ENCODE measurements at regions not wholly inside any gene's neighbourhood (a gene's known extent, or its start where the extent isn't known, plus 50 kb on each side); places are given as distances from the start of the nearest gene placed in this dataset.
"Not testable (repeated sequence)": the region's sequence is repeated elsewhere in the genome, so short reads cannot be mapped to it uniquely, and the experiment has no call there.

GRCh38 chr2:221999717-222000116 is 299.1 kb downstream of the PAX3 start:
- H3K9me3 ChIP-seq (ENCODE audit: control insufficient read depth, low read length): no peaks in the 10 kb centered on the region
- H3K36me3 ChIP-seq (ENCODE audit: control insufficient read depth, insufficient read depth, low read length): no peaks in the 10 kb centered on the region
- peaks cover 28% of the 10 kb centered on the region for H3K4me1 ChIP-seq (ENCODE audit: control insufficient read depth, insufficient read depth, low read length, poor library complexity, severe bottlenecking)
- H3K4me3 ChIP-seq (ENCODE audit: extremely low read depth, insufficient read depth, low read length, poor library complexity, severe bottlenecking): no peak overlapping the region
- 76 to 92% methylated on average over 6 of the region's 6 CpGs for WGBS, 2 experiments (ENCODE audit: insufficient coverage in 2 of 2)
- H3K27ac ChIP-seq (ENCODE audit: low read depth, low read length, severe bottlenecking): peak overlapping the region; percentile 48

DNA sequence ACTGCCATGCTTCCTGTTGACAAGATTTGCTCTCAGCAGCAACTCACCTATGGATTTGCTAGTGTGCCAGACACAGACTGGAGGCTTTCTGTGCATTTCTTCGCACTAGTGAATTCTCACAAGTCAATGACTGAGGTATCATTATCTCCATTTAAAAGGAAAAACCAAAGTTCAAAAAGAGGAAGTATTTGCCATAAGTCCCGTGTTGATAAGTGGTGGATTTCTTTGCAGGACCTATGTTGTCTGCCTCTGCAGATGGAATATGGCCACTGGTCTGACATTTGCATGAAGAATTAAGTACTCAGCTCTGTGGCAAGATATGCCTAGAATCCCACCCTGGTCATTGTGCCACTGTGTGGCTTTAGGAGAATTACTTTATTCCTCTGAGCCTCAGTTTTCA is 299.6 kb downstream of the PAX3 start:
- 88 to 100% methylated on average over 1 to 2 of the region's 2 CpGs for WGBS, 2 experiments (ENCODE audit: insufficient coverage in 2 of 2)
- Histone ChIP-seq H3K36me3 (ENCODE audit: control insufficient read depth, insufficient read depth, low read length) (no peaks in the 10 kb centered on the region), H3K27ac (ENCODE audit: low read depth, low read length, severe bottlenecking) (no peak overlapping the region), H3K4me1 (ENCODE audit: control insufficient read depth, insufficient read depth, low read length, poor library complexity, severe bottlenecking) (peaks cover 28% of the 10 kb centered on the region), H3K9me3 (ENCODE audit: control insufficient read depth, low read length) (no peaks in the 10 kb centered on the region), H3K4me3 (ENCODE audit: extremely low read depth, insufficient read depth, low read length, poor library complexity, severe bottlenecking) (no peak overlapping the region)

- WGBS, 2 experiments (ENCODE audit: insufficient coverage in 2 of 2): 100% methylated on average over 1 of the region's 1 CpG; no CpG with 5 or more reads in 1 of the 2 experiments
- Histone ChIP-seq H3K27ac (ENCODE audit: low read depth, low read length, severe bottlenecking) (peak overlapping the region; percentile 75), H3K9me3 (ENCODE audit: control insufficient read depth, low read length) (no peaks in the 10 kb centered on the region), H3K36me3 (ENCODE audit: control insufficient read depth, insufficient read depth, low read length) (no peaks in the 10 kb centered on the region), H3K4me3 (ENCODE audit: extremely low read depth, insufficient read depth, low read length, poor library complexity, severe bottlenecking) (no peak overlapping the region), H3K4me1 (ENCODE audit: control insufficient read depth, insufficient read depth, low read length, poor library complexity, severe bottlenecking) (peaks cover 28% of the 10 kb centered on the region)
These were observed 301.1 kb downstream of the PAX3 start for GRCh38 chr2:221997683-221998082.

DNA sequence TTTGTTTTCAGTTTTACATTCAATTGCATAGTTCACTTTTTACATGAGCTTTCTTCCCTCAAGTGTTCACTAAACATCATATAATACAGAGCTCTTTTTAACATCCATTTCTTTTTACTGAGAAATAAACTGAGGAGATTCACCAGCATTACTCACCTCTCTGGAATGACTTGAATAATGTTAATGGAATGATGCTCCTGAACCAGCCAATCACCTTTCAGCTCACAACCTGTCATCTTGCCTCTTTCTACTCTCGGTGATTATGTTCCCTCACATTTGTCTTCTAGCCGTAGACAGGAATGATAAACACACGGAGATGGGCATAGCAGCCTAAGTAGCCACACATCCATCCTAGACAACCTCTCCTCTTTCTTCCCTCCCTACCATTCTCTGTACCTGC is 301.7 kb downstream of the PAX3 start:
- Histone ChIP-seq H3K9me3 (ENCODE audit: control insufficient read depth, low read length) (no peaks in the 10 kb centered on the region), H3K4me3 (ENCODE audit: extremely low read depth, insufficient read depth, low read length, poor library complexity, severe bottlenecking) (no peak overlapping the region), H3K4me1 (ENCODE audit: control insufficient read depth, insufficient read depth, low read length, poor library complexity, severe bottlenecking) (peaks cover 28% of the 10 kb centered on the region), H3K27ac (ENCODE audit: low read depth, low read length, severe bottlenecking) (peak overlapping the region; percentile 75), H3K36me3 (ENCODE audit: control insufficient read depth, insufficient read depth, low read length) (no peaks in the 10 kb centered on the region)
- WGBS, 2 experiments (ENCODE audit: insufficient coverage in 2 of 2): 46 to 63% methylated on average over 3 of the region's 3 CpGs

- no peaks in the 10 kb centered on the region for H3K36me3 ChIP-seq (ENCODE audit: control insufficient read depth, insufficient read depth, low read length)
- no peak overlapping the region for H3K27ac ChIP-seq (ENCODE audit: low read depth, low read length, severe bottlenecking)
- 91 to 100% methylated on average over 3 to 4 of the region's 7 CpGs for WGBS, 2 experiments (ENCODE audit: insufficient coverage in 2 of 2)
- no peak overlapping the region for H3K4me3 ChIP-seq (ENCODE audit: extremely low read depth, insufficient read depth, low read length, poor library complexity, severe bottlenecking)
- H3K4me1 ChIP-seq (ENCODE audit: control insufficient read depth, insufficient read depth, low read length, poor library complexity, severe bottlenecking): peaks cover 27% of the 10 kb centered on the region
- no peaks in the 10 kb centered on the region for H3K9me3 ChIP-seq (ENCODE audit: control insufficient read depth, low read length)
These were observed 303.9 kb downstream of the PAX3 start for GRCh38 chr2:221994926-221995325.

DNA sequence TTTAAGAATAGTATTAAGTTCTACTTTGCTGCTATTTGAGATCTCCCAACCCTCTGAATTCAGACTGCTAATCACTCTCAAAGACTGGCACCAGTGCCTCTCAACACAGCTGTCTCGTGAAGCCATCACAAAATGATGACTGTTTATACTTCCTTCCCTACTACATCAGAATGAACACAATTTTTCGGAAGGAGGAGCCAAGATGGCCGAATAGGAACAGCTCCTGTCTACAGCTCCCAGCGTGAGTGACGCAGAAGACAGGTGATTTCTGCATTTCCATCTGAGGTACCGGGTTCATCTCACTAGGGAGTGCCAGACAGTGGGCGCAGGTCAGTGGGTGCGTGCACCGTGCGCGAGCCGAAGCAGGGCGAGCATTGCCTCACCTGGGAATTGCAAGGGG is 314.4 kb downstream of the PAX3 start:
- H3K4me1 ChIP-seq (ENCODE audit: control insufficient read depth, insufficient read depth, low read length, poor library complexity, severe bottlenecking); H3K36me3 ChIP-seq (ENCODE audit: control insufficient read depth, insufficient read depth, low read length); H3K27ac ChIP-seq (ENCODE audit: low read depth, low read length, severe bottlenecking); H3K4me3 ChIP-seq (ENCODE audit: extremely low read depth, insufficient read depth, low read length, poor library complexity, severe bottlenecking); H3K9me3 ChIP-seq (ENCODE audit: control insufficient read depth, low read length): not testable (repeated sequence)
- 80 to 85% methylated on average over 5 to 7 of the region's 13 CpGs for WGBS, 2 experiments (ENCODE audit: insufficient coverage in 2 of 2)

DNA sequence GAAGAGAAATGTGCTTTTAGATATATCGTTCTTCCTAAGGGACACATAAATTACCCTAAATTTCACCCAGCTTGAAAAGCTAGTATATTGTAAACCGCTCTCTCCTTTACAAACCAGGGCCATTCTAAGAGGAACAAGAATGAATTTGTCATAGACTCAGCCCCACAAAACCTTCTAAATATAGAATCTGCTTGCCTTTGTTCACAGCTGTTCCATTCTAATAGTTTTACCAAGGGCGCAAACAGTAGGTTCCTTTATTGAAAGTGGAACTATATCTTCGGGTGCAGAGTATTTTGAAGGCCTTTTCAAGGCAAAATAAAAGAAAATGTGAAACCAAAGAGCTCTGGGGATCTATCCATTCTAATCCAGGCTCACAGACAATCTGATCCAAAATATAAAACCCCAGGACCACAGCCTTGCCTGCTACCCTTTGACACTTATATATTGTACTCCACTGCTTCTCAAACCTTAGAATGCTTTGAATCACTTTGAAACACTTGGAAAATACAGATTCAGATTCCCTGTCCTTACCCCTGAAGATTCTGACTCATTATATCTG is 316.8 kb downstream of the PAX3 start:
- no peaks in the 10 kb centered on the region for H3K36me3 ChIP-seq (ENCODE audit: control insufficient read depth, insufficient read depth, low read length)
- H3K27ac ChIP-seq (ENCODE audit: low read depth, low read length, severe bottlenecking): no peak overlapping the region
- peaks cover 4% of the 10 kb centered on the region for H3K4me1 ChIP-seq (ENCODE audit: control insufficient read depth, insufficient read depth, low read length, poor library complexity, severe bottlenecking)
- WGBS, 2 experiments (ENCODE audit: insufficient coverage in 2 of 2): 100% methylated on average over 1 to 3 of the region's 4 CpGs
- no peaks in the 10 kb centered on the region for H3K9me3 ChIP-seq (ENCODE audit: control insufficient read depth, low read length)
- no peak overlapping the region for H3K4me3 ChIP-seq (ENCODE audit: extremely low read depth, insufficient read depth, low read length, poor library complexity, severe bottlenecking)

DNA sequence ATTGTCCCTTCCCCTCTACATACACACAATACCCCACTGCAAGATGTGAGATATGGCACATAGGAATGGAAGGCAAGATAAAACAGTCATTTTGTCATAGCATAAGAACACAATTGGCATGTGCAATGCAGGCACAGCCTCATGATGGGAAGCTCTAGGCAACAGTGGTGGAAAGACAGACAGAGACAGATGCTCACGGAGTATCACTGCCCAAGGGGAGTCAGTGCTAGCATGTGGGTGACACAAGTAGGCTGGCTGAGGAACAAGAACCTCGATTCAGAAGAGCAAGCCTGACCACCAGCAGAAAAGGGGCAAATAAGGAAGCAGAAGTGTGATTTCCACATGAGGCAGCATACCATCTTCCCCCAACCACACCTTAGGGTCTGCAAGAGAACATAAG is 323.6 kb downstream of the PAX3 start:
- Histone ChIP-seq H3K9me3 (ENCODE audit: control insufficient read depth, low read length) (no peaks in the 10 kb centered on the region), H3K4me1 (ENCODE audit: control insufficient read depth, insufficient read depth, low read length, poor library complexity, severe bottlenecking) (no peaks in the 10 kb centered on the region), H3K4me3 (ENCODE audit: extremely low read depth, insufficient read depth, low read length, poor library complexity, severe bottlenecking) (no peak overlapping the region), H3K36me3 (ENCODE audit: control insufficient read depth, insufficient read depth, low read length) (no peaks in the 10 kb centered on the region), H3K27ac (ENCODE audit: low read depth, low read length, severe bottlenecking) (no peak overlapping the region)
- 83 to 100% methylated on average over 2 of the region's 2 CpGs for WGBS, 2 experiments (ENCODE audit: insufficient coverage in 2 of 2)

GRCh38 chr2:221973902-221974301 is 324.9 kb downstream of the PAX3 start:
- 100% methylated on average over 1 of the region's 2 CpGs; no CpG with 5 or more reads in 1 of the 2 experiments for WGBS, 2 experiments (ENCODE audit: insufficient coverage in 2 of 2)

DNA sequence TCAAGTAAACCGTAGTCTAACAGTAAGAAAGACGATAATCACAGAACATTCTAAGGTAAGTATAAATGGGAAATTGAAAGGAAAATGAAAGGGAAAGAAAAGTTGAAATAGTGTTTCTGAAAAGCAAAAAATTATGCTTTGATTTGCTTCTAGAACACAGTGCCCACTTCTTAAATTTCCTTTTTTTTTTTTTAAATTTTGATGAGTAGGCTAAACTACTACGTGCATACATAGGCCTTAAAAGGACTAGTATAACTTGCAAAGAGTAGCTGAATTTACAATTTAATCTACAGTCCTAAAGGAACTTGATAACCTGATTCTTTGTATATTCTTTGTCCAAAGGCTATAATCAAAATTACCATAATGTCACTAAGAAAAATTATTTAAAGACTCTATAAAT is 325.3 kb downstream of the PAX3 start:
- H3K9me3 ChIP-seq (ENCODE audit: control insufficient read depth, low read length): no peaks in the 10 kb centered on the region
- 100% methylated on average over 2 of the region's 3 CpGs for WGBS, 2 experiments (ENCODE audit: insufficient coverage in 2 of 2)
- no peak overlapping the region for H3K4me3 ChIP-seq (ENCODE audit: extremely low read depth, insufficient read depth, low read length, poor library complexity, severe bottlenecking)

More at GRCh38 chr2:221973902-221974301, 324.9 kb downstream of the PAX3 start:
- Histone ChIP-seq H3K4me1 (ENCODE audit: control insufficient read depth, insufficient read depth, low read length, poor library complexity, severe bottlenecking) (no peaks in the 10 kb centered on the region), H3K27ac (ENCODE audit: low read depth, low read length, severe bottlenecking) (no peak overlapping the region), H3K9me3 (ENCODE audit: control insufficient read depth, low read length) (no peaks in the 10 kb centered on the region), H3K4me3 (ENCODE audit: extremely low read depth, insufficient read depth, low read length, poor library complexity, severe bottlenecking) (no peak overlapping the region), H3K36me3 (ENCODE audit: control insufficient read depth, insufficient read depth, low read length) (no peaks in the 10 kb centered on the region)

DNA sequence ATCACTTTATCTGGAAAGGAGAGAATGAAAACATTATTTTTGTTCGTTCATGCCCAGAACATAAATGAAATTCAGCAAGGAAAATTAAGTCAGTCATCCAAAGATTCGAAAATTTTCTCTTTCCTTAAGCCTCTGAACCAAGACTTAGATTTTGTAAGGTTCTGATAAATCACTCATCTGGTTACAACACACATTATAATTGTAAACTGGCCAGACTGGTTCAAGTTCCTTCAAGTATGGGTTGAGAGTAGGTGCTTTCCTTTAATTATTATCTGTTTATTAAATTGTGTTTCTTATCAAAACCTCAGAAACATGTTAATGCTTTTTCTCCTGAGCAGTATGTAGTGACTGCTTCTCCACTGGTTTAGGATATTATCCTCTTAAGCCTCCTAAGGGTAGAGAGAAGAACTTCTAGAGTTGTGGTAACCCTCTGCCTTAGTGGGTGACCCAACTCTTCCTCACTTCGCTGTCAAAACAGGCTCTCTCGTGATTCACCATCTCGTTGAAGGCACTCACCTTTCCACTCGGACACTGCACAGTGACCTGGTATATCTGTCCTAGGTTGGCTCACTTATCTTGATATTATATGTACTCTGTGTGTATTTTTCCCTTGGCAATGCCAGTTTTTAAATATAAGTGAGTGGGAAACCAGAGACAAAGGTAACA is 325.9 kb downstream of the PAX3 start:
- H3K4me1 ChIP-seq (ENCODE audit: control insufficient read depth, insufficient read depth, low read length, poor library complexity, severe bottlenecking): no peaks in the 10 kb centered on the region
- H3K27ac ChIP-seq (ENCODE audit: low read depth, low read length, severe bottlenecking): no peak overlapping the region
- H3K9me3 ChIP-seq (ENCODE audit: control insufficient read depth, low read length): no peaks in the 10 kb centered on the region
- H3K4me3 ChIP-seq (ENCODE audit: extremely low read depth, insufficient read depth, low read length, poor library complexity, severe bottlenecking): no peak overlapping the region
- no peaks in the 10 kb centered on the region for H3K36me3 ChIP-seq (ENCODE audit: control insufficient read depth, insufficient read depth, low read length)
- WGBS, 2 experiments (ENCODE audit: insufficient coverage in 2 of 2): 96 to 100% methylated on average over 3 to 4 of the region's 6 CpGs

More for the DNA sequence above, 325.3 kb downstream of the PAX3 start:
- Histone ChIP-seq H3K27ac (ENCODE audit: low read depth, low read length, severe bottlenecking) (no peak overlapping the region), H3K36me3 (ENCODE audit: control insufficient read depth, insufficient read depth, low read length) (no peaks in the 10 kb centered on the region), H3K4me1 (ENCODE audit: control insufficient read depth, insufficient read depth, low read length, poor library complexity, severe bottlenecking) (no peaks in the 10 kb centered on the region)
